ENCODE measurements at regions not wholly inside any gene's neighbourhood (a gene's known extent, or its start where the extent isn't known, plus 50 kb on each side); places are given as distances from the start of the nearest gene placed in this dataset.
"Not testable (repeated sequence)": the region's sequence is repeated elsewhere in the genome, so short reads cannot be mapped to it uniquely, and the experiment has no call there.

DNA sequence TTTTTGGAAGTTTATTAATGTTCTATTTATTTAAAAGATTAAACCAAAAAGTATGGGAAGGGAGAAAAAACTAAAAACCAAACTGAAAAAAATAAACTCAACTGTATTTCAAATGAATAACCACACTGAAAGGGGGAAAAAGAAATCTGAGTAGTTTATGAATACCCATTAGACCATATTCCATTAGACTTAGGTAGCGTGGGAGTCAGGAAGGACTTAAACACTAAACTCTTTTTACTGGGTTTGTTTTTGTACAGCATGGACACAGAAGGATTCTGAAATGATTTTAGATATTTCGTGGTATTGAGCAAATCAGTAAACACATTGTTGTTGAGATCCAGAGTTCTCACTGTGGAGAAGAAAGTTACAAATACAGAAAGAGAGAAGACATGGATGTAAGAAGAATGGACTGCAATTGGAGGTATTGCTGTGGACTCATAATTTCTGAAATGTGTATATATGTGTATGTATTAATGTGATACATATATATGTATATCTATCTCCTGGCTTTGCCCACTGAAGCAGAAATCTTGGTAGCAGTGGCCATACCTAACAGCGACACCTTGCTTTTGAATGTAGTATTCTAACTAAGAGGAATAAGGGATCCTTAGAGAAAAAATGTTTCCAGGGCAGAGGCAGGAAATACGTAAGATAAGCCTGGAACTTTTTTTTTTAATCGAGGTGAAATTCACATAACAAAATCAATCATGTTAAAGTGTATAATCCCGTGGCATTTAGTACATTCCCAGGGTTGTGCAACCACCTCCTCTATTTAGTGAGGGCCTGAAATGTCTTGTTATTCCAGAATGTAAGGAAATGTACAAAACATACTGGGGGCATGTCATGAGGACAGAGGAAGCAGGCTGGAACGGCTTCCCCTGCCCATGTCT is 228.8 kb downstream of the SMARCA2 start:
- DNase-seq (ENCODE audit: low spot score): no peak

DNA sequence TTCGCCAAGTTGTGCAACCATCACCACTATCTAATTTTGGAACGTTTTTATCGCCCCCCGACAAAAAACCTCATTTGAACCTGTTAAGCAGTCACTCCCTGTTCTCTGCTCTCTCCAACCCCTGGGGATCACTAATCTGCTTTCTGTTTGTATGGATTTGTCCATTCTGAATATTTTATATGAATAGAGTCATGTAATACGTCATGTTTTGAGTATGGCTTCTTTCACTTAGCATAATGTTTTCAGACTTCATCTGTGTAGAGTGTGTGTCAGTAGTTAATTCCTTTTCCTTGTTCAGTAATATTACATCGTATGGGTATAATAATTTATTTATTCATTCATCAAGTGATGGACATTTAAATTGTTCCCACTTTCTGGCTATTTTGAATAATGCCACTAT is 232.2 kb downstream of the SMARCA2 start:
- DNase-seq (ENCODE audit: low spot score): no peak

DNA sequence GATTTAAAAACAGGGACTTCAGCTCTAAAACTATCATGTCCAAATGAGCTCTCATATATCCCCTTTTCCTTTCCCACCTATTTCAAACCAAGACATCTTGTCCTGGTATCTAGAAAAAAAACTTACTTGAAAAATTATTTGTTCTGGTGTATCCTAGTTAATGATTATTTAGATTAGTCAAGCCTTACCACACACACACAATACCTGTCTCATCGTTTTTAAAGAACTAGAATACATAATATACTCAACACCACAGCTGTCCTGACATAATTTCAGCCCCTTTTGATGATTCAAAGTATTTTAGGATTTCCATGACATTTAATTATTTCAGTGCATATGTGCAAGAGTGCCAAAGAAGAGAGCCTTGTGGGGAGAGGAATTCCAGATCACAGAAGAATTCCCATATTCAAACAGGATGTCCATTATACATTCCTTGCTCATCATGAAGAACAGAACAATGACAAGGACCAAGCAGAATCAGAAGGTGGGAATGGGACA is 233.7 kb downstream of the SMARCA2 start:
- no peak for DNase-seq (ENCODE audit: low spot score)

DNA sequence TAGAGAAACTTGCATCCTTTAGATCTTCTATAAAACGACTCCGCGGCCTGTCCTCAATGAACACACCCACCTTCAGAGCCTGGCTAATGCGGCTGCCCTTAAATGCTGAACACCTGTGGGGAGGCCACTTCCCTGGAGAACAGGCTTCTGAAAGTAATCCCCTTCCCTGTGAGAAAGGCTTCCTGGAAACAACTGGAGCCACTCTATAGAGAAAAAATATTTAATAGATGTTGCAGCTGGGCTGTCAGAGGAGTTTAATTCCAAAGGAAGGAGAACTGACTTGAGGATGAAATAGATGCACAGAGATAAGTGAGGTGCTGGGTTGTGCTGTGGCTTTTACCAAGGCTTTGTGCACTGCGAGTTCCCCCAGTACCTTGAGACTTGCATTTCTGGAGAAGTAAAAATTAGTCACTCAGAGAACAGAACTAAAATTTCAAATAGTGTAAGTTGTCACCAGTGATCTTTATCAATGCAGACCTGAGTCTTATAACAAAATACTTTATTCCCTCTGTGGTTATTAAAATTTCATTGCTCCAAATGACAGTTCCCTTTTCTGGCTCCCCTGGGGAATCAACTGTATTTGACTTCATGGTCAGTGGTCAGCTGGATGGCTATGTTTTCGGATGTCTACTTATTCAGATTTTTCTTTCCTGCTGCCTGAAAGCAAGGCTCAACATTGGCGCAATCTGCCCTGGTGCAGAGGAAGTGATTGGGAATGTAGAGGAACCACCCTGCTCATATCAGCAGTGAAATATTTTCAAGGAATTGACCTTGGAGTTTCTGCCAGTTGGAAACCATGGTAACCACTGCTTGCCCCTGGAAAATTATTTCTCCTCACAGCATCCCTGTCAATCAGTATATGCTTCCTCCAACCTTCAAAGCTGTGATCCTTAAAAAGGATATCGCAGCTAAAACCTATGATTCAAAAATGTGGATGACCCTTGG is 238.8 kb downstream of the SMARCA2 start:
- no peak for DNase-seq (ENCODE audit: low spot score)

DNA sequence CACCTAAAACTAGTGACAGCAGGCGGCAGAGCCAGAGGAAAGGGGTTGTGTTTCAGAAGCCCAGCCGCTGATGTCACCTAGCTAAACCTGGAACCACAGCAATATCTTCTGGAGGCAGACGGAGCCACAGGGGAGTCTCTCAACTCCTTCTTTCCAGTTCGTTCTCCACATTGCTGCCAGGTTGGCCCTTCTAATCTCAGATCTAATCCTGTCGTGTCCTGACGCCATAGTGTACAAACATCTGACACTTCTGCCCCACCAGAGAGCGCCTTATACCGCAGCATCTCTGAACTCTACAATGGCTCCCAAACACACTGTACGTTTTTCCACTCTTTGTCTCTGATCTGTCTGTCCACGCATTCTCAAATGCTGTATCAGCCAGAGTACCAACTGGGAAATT is 240.0 kb downstream of the SMARCA2 start:
- DNase-seq (ENCODE audit: low spot score): no peak

DNA sequence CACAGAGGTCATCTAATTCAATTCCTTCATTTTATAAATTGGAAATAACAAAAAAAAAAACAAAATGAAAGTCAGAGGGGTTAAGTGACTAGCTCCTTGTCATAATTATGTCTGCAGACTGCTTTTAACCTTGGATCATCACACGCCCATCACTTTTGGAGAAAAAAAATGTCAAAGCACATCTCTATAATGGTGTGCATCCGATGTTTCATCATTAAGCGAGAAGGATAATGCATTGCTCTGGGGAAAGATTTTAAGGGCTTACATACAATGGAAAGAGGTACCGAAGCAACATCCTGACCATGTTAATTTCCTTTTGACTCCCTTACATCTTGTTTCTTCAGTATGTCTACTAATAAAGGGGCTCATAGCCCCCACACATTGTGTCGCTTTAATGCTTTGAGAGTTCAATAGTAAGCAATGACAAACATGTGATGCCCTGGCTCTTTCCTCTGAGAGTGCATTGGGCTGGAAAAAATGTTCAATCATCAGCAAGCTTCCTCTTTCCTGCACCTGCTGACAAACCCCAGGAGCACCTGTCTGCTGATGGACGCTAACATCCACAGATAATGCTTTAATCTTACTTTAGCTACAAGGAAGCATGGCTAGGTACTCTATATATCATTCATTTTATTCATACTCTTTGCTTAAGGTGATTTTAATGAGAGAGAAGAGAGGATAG is 242.2 kb downstream of the SMARCA2 start:
- DNase-seq (ENCODE audit: low spot score): no peak

DNA sequence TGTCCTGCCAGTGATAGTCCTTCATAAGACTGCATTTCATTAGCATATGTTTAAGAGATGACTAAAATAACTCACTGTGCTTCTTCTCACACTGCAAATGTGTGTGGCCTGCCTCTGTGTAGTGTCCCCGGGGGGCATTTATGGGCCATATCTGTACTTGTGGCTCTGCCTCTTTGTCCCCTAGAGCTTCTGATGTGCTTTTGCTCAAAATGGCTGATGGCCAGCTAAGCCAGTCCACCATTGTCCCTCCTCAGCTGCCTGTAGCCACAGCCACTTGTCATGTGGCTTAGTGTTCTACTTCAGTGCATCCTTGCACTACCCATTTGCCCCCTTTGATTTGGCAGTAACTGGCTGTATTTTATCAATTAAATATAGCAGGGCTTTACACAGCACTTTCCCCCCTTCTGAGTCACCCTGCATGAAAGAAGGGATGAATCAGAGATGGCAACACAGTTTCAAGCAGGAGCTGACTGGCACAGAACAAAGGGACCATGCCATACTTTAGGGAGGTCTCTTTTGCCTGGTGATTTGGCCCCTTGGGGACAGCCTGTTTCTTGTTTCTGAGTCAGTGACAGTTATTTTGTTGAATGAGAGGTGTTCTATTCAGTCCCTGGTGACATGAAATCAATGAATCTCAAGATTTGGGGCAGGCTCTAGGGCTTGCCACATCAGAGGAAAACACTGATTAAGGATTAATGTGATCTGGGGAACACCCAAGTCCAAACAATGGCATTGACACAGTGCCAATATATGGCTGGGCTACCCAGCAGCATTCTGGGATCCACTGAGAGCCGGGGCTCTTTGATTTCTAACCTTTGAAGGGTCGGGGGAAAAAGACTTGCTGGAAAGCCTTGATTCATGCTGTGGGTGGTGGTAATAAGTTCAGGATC is 245.5 kb downstream of the SMARCA2 start:
- DNase-seq (ENCODE audit: low spot score): peak; percentile 51

DNA sequence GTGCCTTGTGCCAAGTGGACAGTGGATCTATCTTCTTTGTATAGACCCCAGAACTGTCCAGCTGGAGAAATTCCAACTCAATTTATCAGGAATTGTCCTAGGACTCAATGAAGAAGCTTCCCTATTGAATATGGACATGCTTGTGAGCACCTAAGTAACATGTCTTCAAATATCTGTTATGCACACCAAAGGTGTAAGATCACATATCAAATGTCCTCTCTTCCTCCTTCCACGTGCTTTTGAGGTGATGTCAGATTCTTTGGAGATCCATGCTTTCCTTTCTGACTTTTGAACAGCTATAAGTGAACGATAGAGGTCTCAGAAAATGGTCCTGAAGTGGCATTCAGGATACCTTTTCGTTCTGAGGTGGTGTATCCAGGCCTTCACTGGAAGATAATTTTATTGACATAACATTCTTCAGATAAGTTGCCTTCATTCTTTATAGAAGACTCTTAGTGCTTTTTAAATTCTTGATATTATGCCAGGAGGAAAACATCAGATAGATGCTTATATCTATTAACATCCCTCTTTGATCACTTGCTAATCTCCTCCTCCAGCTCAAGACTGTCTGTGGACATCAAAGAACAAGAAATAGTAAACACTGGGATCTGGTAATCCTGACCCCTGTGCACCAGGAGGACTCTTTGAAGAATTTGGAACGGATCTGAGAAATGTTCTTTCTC is 246.4 kb downstream of the SMARCA2 start:
- no peak for DNase-seq (ENCODE audit: low spot score)

DNA sequence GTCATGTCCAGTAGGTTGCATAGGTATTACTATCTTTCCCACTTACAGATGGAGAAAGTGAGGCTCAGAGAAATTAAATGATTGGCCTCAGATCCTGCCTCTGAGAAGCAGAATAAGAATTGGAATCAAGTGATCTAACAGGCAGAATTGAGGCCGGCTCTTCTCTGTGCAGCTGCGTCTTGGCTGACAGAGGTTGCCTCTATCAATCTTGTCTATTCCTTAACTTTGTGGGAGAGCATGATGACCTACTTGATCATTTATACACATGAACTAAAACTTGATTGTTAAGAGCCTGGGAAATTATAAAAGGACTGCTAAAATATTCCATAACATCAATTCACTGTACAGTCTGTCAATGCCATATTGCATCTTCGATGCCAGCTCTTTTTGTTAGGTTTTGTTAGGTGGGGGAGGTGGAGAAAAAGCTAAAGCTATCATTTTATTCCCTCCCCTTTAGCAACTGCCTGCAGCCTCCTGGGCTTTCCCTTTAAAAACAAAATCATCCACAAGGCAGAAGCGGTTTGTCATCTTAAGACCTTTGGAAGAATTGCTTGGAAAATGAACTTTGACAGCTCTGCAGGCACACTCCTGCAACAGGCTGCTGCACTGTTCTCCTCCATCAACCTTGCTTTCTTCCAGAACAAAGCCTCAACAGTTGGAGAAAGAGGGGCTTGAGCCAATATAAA is 247.4 kb downstream of the SMARCA2 start:
- DNase-seq (ENCODE audit: low spot score): no peak

DNA sequence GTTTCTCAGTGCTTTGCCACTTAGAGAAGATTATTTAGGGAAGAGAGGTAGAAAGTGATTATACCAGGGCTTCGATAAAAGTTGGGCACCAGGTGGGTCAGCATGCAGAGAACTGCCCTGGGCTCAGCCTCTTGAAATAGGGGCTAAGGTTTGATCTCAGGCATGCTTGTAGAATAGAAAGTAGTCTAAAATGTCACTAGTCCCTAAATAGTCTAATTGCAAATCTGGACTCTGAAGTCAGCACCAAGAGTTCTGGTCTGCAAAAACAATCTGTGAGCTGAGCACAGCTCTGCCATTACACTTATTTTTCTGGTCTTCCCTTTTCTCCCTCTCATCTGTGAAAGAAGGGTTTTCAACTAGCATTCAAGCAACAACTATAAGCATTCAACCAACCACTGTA is 248.0 kb downstream of the SMARCA2 start:
- DNase-seq (ENCODE audit: low spot score): no peak

DNA sequence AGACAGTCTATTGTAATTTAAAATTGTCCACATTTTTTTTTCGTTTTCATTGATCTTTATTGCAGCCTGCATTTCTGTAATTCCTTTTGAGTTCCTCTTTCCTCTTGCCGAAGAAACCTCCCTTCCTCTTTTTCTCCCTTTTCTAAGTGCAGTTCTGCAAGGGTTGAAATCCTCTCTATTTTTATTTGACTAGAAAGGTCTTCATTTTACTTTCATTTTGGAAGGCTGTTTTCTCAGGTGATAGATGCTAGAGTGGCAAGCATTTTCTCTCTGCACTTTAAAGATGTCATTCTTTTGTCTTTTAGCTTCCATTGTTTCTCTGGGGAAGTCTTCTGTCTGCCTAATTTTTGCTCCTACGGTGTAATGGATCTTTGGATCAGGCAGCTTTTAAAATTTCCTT is 248.5 kb downstream of the SMARCA2 start:
- DNase-seq (ENCODE audit: low spot score): no peak

DNA sequence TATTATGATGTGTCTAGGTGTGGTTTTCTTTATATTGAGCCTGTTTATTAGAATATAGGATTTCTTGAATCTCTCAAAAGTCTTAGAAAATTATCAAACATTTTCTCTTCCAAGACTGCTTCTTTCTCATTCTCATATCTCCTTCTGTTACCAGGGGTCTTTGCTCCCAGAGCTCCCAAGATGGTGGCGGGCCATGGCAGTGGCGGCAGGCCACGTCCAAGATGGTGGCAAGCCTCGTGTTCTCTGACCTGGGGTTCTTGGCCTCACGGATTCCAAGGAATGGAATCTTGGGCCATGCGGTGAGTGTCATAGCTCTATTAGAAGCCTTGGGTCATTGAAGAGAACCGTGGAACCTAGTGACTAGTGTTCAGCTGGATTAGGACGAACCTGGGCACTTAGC is 248.9 kb downstream of the SMARCA2 start:
- no peak for DNase-seq (ENCODE audit: low spot score)

DNA sequence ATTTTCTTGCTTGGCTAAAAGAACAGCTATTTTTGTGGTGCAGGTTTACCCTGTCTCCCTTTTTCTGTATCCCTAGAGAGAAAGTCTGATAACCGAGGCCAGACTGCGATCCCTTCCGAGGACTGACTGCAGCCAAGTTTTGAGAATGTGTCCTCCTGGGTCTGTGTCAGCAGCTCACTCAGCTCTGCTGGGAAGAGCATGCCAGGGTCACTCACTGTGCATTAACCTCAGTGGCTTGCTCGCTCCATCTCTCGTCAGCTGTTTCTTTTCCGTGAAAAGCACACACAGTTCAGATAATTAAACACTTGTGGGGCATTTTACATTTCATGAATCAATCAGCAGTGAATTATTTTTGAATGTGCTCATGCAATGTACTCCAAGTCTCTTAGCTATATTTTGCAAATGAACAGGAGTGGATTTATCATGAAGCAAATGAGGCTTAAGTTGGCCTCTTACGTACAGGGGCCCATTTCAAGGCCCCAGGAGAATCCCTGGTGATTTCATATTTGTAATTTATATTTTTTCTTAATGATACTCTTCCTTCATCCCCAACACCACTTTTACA is 252.1 kb downstream of the SMARCA2 start:
- no peak for DNase-seq (ENCODE audit: low spot score)

DNA sequence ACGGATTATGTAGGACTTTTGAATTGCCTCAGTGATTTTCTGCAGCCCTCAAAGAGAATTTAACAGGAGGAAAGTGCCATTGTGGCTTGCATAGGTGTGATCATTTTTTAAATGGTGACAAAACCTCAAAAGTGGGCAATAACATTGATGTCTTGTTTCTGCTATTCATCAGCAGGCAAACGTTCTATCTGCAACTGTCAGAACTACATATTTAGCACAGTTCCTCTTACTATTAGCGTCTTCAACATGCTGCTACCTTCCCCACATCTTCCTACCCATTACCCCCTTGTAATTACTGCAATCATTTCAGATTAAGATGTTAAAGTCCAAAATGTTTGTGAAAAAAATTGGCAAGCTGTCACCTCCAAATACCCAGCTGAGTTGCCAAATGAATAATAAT is 254.6 kb downstream of the SMARCA2 start:
- DNase-seq (ENCODE audit: low spot score): no peak

DNA sequence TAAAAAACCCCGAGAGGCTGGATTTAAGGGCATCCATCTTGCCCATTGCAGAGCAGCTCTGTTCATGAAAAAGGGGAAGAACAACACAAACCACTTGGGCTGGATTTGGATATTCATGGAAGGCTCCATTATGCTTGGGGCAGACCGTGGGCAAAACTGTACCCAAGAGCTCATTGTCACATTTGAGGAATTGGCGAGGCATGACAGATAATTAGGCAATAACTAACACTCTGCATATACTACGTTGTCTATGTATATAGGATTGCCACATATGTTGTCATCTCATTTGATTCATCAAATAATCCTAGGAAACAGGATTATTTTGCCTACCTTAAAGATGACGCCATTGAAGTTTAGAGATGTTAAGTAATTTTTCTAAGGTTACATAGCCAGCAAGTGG is 255.4 kb downstream of the SMARCA2 start:
- no peak for DNase-seq (ENCODE audit: low spot score)

DNA sequence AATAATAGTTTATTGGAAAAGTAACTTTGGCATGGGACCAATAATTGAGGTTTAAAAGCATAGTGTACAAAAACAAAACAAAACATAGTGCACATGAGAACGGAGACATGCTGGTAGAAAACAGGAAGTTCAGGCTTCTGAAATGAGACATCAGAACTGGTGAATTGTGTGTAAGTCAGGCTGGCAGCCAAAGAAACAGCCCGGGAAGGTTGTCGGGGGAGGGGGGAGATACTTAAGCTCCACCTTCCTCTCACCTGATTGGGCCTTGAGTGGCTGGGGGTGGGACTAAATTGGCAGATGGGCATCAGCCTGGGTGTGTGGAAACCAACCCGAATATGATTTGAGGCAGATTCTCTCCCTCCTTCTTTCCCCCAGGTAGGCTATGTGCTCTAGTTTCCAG is 256.3 kb downstream of the SMARCA2 start:
- DNase-seq (ENCODE audit: low spot score): peak; percentile 41

DNA sequence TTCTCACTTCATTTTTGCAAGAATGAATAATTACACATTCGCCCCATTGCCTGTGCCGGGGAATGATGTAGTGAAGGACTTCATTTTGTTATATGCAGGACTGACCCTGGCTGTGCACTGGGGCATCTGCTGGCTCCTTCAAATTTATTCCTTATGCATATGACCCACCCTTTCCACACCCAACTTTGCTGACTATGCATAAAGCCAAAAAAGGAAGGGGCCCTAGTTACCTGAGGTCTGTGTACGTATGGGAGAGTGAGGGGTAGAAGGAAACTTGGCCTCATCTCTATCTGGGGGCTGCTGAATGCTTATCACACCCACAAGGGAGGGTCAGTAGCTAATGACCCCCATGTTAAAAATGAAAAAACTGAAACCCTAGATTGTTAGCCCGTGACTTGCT is 259.6 kb downstream of the SMARCA2 start:
- DNase-seq (ENCODE audit: low spot score): no peak

DNA sequence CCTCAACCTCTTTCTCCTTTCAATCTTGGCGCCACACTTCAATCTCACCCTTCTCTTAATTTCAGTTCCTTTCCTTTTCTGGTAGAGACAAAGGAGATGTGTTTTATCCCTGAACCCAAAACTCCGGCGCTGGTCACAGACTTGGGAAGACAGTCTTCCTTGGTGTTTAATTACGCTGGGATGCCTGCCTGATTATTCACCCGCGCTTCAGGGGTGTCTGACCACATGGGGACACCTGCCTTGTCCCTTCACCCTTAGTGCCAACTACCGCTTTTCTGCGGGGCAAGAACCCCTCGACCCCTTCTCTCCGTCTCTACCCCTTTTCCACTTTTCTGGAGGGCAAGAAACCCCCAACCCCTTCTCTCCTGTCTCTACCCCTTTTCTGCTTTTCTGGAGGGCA is 261.1 kb downstream of the SMARCA2 start:
- DNase-seq (ENCODE audit: low spot score): no peak

DNA sequence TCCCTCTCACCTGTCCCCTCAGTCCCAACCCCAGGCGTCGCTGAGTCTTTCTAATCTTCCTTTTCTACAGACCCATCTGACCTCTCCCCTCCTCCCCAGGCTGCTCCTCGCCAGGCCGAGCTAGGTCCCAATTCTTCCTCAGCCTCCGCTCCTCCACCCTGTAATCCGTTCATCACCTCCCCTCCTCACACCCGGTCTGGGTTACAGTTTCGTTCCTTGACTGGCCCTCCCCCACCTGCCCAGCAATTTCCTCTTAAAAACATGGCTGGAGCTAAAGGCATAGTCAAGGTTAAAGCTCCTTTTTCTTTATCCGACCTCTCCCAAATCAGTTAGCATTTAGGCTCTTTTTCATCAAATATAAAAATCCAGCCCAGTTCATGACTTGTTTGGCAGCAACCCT is 262.0 kb downstream of the SMARCA2 start:
- DNase-seq (ENCODE audit: low spot score): not testable (repeated sequence)

DNA sequence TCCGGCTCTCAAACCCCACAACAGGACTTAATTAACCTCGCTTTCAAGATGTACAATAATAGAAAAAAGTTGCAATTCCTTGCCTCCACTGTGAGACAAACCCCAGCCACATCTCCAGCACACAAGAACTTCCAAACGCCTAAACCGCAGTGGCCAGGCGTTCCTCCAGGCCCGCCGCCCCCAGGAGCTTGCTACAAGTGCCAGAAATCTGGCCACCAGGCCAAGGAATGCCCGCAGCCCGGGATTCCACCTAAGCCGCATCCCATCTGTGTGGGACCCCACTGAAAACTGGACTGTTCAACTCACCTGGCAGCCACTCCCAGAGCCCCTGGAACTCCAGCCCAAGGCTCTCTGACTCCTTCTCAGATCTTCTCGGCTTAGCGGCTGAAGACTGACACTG is 262.5 kb downstream of the SMARCA2 start:
- not testable (repeated sequence) for DNase-seq (ENCODE audit: low spot score)

Data from RKO (cell line).